NCI-H82 treated with DMSO at 0.1 percent for 48 hours (cell line): ENCODE measurements at regions not wholly inside any gene's neighbourhood (a gene's known extent, or its start where the extent isn't known, plus 50 kb on each side); places are given as distances from the start of the nearest gene placed in this dataset.

Experiments used
- DNase-seq: peaks from one replicate; lab custom pipeline; 2025; ENCODE audit not compliant: unreplicated experiment; lab: John Stamatoyannopoulos, UW

- no peak for DNase-seq
These were observed 87.8 kb downstream of the ANKRD10 start for GRCh38 chr13:110826861-110827672.
